Activated CD4-positive, CD25-positive, alpha-beta regulatory T cell treated with anti-CD3 and anti-CD28 coated beads, Interleukin-2, amount 50 U/mL, for 72 hours (primary cell): ENCODE measurements at regions not wholly inside any gene's neighbourhood (a gene's known extent, or its start where the extent isn't known, plus 50 kb on each side); places are given as distances from the start of the nearest gene placed in this dataset.
"Not testable (repeated sequence)": the region's sequence is repeated elsewhere in the genome, so short reads cannot be mapped to it uniquely, and the experiment has no call there.

Experiments used
- DNase-seq: peaks from one replicate; pipeline ENCODE4 v3.0.0; 2021

GRCh38 chr12:58009405-58010195 lies 68.2 kb downstream of the ATP23 start:
- no peak for DNase-seq

GRCh38 chr12:58011676-58012075 lies 70.3 kb downstream of the ATP23 start:
- no peak for DNase-seq

GRCh38 chr12:58022379-58023020 lies 81.1 kb downstream of the ATP23 start:
- DNase-seq = not testable (repeated sequence)

GRCh38 chr12:58025431-58025830 lies 84.1 kb downstream of the ATP23 start:
- DNase-seq = no peak

- no peak for DNase-seq
These were observed 85.1 kb downstream of the ATP23 start for GRCh38 chr12:58026426-58026825.

- DNase-seq = no peak
These were observed 85.8 kb downstream of the ATP23 start for GRCh38 chr12:58026897-58027891.

GRCh38 chr12:58028294-58028693 lies 86.9 kb downstream of the ATP23 start:
- no peak for DNase-seq

GRCh38 chr12:58029260-58029659 lies 87.9 kb downstream of the ATP23 start:
- no peak for DNase-seq

- DNase-seq = no peak
These were observed 89.4 kb downstream of the ATP23 start for GRCh38 chr12:58030566-58031279.

GRCh38 chr12:58032156-58032555 lies 90.8 kb downstream of the ATP23 start:
- no peak for DNase-seq

- DNase-seq = no peak
These were observed 92.5 kb downstream of the ATP23 start for GRCh38 chr12:58033831-58034230.

- DNase-seq = no peak
These were observed 92.9 kb downstream of the ATP23 start for GRCh38 chr12:58034311-58034710.

GRCh38 chr12:58034712-58035111 lies 93.3 kb downstream of the ATP23 start:
- DNase-seq = no peak

- DNase-seq = no peak
These were observed 100.1 kb downstream of the ATP23 start for GRCh38 chr12:58041441-58041840.

- no peak for DNase-seq
These were observed 103.6 kb downstream of the ATP23 start for GRCh38 chr12:58044966-58045365.

GRCh38 chr12:58046271-58046670 lies 104.9 kb downstream of the ATP23 start:
- DNase-seq = no peak

- DNase-seq = no peak
These were observed 110.0 kb downstream of the ATP23 start for GRCh38 chr12:58051378-58051777.

- no peak for DNase-seq
These were observed 123.3 kb downstream of the ATP23 start for GRCh38 chr12:58064666-58065065.

- no peak for DNase-seq
These were observed 124.9 kb downstream of the ATP23 start for GRCh38 chr12:58066296-58066695.

- DNase-seq = no peak
These were observed 126.4 kb downstream of the ATP23 start for GRCh38 chr12:58067610-58068387.

- no peak for DNase-seq
These were observed 127.3 kb downstream of the ATP23 start for GRCh38 chr12:58068706-58069105.
